ENCODE measurements at regions not wholly inside any gene's neighbourhood (a gene's known extent, or its start where the extent isn't known, plus 50 kb on each side); places are given as distances from the start of the nearest gene placed in this dataset.

- TF ChIP-seq, protein P1, sequence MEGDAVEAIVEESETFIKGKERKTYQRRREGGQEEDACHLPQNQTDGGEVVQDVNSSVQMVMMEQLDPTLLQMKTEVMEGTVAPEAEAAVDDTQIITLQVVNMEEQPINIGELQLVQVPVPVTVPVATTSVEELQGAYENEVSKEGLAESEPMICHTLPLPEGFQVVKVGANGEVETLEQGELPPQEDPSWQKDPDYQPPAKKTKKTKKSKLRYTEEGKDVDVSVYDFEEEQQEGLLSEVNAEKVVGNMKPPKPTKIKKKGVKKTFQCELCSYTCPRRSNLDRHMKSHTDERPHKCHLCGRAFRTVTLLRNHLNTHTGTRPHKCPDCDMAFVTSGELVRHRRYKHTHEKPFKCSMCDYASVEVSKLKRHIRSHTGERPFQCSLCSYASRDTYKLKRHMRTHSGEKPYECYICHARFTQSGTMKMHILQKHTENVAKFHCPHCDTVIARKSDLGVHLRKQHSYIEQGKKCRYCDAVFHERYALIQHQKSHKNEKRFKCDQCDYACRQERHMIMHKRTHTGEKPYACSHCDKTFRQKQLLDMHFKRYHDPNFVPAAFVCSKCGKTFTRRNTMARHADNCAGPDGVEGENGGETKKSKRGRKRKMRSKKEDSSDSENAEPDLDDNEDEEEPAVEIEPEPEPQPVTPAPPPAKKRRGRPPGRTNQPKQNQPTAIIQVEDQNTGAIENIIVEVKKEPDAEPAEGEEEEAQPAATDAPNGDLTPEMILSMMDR (IDR thresholded peaks at IDR 0.05) = no peak
- no peak for TF ChIP-seq POLR2A (IDR thresholded peaks at IDR 0.05)
Measured at GRCh38 chr1:30515755-30516484, 207.5 kb downstream of the MATN1 start.

Data from upper lobe of left lung (tissue), 4 donors.